ENCODE measurements at regions not wholly inside any gene's neighbourhood (a gene's known extent, or its start where the extent isn't known, plus 50 kb on each side); places are given as distances from the start of the nearest gene placed in this dataset.

DNA sequence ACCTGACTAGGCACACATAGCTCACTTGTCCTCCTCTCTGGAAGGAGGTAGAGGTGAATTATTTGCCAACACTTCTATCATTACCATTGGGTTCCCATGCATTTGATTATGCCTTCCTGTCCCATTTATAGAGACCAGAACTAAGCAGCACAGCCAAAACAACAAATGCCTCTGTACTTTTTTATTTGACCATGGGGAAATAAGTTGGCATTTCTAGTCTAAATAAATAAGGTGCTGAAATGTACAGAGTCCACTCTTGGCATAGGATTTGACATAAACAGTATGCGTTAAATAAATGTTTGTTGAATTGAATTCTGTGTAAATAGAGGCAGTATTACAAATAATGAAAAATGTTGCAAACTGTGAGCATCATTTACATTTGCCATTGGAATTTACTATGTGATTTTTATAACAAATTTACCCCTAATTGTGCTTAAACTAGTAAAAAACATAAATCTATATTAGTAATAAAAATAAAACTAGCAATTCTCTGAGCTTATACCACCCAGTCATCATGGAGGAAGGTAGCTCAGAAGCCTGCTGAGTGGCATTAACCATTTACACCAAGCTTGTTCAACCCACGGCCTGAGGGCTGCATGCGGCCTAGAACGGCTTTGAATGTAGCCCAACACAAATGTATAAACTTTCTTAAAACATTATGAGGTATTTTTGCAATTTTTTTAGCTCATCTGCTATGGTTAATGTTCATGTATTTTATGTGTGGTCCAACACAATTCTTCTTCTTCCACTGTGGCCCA is 367.8 kb downstream of the FIGN start:
- DNase-seq = no peak

DNA sequence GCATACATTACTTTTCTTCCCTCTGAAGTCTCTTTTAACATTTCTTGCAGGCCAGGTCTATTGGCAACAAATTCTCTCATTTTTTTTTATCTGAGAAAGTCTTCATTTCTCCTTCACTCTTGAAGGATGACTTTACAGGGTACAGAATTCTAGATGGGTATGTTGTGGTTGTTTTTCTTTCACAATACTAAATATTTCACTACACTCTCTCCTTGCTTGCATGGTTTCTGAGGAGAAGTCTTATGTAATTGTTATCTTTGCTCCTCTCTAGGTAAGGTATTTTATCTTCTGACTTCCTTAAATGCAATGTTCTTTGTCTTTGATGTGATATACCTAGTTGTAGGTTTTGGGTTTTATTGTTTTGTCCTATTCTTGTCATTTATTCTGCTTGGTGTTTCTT is 371.1 kb downstream of the FIGN start:
- DNase-seq = no peak

DNA sequence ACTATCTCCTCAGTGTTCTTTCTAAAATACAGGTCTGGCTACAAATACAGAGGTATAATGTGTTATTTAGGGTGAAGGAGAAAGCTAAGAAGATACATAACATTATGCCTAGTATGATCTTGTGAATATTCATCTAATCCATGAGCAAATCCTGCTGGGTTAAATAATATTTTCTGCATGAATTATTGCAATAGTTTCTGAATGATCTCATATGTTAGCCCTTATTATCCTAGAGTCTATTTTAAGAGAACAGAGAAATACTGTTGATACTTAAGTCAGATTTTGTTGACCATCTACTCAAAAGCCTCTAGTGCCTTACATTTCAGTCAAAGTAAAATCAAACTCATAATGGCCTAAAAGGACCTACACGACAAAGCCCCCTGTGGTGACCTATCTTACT is 382.3 kb downstream of the FIGN start:
- DNase-seq = no peak

DNA sequence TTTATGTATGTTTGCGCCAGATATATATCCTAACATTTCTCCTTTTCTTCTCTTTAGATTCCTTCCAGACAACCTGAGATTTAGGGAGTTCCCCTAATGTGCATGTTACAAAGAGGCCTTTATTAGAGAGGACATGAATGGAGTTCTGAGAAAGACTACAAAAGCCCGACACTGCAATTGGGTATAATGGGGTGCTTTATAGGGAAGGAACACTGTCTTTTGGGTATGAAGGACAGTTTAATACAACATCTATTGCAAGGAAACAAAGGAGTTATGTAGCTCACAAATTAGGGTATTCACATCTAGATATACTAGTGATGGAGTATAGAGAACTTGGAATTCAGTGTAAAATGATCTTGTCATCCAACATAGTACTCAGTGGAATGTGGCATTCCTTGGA is 383.8 kb downstream of the FIGN start:
- no peak for DNase-seq

DNA sequence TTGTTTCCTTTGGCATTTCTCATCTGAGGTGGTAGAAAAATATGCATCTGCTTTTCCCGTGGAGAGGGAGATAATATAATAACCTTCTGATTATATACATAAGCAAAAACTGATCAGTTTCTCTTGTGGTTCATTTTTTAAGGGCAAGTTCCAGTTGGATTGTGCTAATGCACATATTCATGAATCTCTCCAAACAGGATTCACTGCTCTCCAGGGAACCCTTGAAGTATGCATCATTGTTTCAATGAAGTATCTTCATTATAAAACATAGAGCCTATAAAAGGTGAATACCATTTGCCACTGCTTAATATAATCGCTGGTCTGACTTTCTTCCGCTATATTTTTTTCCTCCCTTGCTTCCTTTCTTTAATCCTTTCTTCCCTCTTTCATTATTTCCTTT is 384.7 kb downstream of the FIGN start:
- DNase-seq = no peak

DNA sequence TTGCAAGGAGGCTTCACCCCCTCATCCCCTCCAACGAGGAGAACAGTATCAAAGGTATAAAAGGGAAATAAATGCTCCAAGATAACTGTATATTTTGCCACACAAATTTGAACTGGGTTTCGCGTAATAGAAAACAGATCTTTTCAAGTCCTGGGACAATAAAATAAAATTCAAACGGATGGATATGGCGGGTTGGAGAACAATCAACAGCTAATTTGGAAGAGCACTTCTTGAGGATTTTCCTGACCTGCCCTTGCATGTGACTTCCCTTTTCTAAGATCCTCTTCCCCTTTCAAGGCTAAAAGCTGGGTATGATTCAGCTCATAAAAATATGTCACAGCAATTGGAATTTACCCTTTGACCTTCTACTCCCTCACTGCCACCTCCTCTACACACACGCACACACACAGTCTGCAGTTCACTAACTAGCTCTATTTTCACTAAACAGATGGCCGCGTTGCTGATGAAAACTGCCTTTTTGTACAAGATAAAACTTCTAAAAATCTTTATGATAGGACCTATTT is 386.9 kb downstream of the FIGN start:
- no peak for DNase-seq

DNA sequence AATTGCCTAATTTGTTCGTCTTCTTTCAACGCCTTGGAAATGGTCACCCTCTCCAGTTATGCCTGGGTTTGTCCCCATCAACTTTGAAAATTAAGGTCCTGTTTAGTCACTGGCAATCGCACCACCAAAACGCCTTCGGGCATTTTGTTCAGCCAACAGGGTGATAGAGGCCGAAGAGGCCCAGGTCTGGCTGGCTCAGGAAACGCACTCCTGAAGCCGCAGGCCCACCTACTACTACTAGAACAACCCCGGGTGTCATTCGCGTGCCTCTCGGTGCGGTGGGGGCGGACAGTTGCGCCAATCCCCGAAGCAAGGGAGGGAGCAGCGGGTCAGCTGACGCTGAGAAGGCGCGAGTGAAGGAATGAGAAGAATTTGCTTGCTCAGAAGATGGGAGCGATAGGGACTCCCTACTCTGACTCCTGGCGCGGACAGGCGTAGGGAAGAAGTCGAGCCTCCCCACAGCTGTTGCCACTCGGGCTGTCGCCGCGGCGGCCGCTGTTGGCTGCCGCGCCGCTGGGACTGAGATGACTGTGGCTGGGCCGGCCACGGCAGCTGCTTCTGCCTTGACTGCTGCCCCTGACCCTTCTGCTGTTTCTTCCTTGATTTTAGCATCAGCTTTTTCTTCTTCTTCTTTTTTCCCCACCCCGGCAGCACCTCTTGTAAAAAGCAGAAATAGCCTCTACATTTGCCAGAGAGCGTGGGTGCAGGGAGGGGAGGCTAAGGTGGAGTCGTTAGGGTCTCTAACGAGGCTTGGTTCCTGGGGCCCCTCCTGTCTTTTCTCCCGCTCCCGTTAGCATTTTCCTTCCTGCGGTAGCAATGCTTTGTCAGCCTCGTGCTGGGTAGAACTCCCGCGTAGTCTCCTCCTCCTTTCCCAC is 387.6 kb downstream of the FIGN start:
- no peak for DNase-seq

DNA sequence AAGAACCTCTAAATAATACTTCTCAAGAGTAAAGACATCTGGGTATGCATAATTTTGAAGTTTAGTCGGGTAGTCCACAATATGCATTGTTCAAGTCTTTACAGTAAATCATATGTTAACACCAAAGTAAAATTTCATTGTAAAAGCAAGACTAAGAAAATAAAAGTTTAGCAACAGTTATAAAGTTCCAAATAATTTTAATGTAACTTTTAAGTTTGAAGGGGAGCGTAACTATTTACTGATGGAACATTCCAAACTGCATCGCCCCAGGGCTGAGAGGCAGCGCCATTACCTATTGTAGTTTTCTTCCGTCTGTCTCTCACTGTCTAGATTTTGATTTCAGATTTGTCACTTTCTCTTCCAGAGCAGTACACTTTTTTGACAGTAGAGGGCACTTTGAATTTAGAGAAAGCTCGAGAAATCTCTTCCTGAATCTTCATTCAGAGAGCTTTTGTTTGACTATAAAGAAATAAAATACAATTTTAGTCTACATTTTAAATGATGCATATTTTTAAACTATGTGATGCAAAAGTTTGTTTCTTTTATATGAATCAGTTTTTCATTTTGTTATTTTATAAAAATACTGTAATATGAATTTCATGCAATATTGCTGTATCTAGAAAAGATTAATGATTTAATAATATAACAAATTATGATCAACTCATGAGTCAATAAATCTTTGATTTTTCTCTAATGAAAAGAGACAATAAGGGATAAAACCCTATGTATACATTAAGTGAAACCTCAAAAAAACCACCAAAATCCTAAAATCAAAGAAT is 389.8 kb downstream of the FIGN start:
- DNase-seq = peak; percentile 76

DNA sequence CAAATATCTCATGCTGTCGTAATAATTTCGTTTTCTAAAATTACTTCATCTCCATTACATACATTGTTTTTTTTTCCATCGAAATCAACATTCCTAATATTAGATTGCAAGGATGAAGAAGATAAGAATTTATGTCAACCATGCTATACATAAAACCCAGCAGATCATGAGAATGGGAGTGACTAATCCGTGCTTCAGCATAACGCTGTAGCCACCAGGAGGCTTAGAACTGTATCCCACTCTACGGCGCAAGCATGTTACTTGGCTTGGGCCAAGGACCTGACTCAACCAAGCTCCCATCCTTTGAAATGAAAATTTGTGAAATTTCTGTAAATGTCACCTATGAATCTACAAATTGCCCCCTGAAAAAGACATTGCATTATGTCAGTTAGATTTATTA is 392.5 kb downstream of the FIGN start:
- no peak for DNase-seq

DNA sequence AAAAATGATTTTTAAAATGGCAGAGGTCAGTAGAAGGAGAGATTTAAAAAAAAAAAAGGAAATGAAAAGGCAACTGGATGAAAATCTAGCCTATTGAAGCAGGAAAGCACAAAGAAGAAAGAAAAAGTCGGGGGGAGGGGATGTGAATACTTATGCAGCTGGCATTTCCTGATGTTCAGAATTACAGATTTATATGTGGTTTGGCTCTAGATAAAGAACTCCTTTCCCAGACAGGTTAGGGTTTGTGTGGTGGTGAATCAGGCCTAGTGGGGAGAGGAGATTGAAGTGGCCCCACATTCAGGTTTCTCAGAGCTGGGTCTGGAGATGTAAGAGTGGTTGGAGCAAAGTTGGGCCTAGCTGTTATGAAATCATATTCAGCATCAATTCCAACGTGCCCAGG is 394.4 kb downstream of the FIGN start:
- no peak for DNase-seq

DNA sequence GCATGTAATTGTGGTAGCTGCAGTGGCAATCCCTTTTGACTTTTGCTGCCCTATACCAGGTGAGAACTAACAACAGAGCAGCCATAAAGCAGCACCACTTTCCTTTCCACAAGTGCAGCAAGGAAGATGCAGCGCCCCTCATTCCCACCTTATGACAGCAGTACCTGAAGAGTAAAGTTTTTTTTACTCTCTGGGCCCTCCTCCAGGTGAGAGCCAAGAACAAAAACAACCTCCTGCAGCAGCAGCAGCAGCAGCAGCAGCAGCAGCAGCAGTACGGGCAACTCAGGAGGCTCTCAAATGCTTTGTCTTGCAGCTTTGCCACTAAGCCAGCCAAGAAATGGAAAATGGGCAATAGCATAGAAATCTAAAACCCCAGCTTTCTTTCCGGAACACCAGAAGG is 397.5 kb downstream of the FIGN start:
- DNase-seq = no peak

DNA sequence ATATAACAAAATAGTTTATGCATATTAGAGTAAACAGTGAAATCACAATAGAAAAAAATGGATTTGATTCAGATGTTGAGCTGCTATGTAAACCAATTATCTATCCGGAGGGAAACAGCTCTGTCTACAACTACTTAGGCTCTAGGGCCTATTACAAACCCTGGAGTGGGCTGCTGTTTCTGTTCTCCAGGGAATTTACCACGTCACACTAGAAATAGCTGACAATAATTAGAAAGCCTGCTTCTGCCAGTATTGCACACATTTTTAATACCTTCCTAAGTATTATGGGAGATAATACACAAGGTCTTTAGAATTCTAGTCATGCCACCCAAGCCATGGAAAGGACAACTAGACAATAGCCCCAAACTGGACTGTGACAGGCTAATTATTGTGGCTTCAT is 411.1 kb downstream of the FIGN start:
- peak; percentile 39 for DNase-seq

DNA sequence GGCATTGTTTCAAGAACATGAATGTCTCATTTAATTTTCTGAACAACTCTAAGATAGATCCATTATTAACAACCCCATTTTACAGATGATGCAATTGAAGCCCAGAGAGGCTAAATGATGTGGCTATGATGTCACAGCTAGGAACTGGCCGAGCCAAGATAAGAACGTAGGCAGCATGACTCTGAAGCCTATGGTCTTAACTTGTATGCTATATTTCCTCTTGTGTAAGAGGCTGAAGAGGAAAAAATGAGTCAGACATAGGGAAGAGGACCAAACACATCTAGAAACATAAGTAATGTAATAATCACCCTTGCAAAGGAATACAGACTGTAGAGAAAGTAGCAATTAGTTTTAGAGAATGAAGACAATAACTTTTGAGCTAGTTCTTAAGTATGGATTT is 416.8 kb downstream of the FIGN start:
- DNase-seq = no peak

DNA sequence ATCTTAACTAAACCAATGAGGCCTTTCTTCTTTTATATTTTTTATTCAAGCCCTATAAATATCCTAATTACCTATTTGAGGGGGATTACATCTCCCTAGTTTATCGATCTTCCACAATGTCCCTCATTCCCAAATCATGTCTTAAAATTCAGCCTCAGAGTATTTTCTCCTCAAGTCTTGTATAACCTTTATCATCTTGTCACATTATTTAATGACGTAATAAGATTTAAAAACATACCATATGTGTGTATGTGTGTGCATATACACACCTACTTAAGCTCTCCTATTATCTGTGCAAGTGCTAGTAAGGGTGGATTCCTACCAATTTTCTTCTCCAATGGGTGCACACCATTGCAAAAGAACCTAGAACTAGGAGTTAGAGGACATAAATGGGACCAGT is 421.1 kb downstream of the FIGN start:
- DNase-seq = no peak

DNA sequence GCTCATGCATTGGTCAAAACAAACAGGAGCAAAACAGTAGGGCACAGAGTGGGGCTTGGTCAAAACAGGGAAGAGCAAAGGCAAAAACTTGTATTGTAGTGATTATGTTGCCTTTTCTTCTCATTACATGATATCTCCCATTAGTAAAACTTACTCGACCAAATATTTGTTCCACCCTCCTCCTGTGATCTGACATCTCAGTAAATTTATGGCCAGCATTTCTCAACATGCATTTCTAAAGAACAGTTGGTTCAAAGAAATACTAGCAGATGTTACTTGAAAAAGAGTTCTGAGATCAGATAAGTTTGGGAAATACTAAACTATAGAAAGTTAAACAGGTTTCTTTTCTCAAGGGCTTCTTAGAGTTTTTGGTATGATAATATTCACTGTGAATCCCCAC is 423.1 kb downstream of the FIGN start:
- DNase-seq = no peak

DNA sequence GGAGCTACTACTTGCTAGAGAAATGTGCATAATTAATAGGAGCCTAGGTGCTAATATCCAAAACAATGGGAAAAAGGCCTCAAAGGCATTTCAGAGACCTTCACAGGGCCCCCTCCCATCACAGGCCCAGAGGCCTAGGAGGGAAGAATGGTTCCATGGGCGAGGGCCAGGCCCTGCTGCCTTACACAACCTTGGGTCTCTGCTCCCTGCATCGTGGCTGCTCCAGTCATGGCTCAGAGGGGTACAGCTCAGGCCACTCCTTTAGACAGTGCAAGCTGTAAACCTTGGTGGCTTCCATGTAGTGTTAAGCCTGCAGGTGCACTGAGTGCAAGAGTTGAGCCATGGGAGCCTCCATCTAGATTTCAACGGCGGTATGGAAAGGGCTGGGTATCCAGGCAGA is 429.2 kb downstream of the FIGN start:
- no peak for DNase-seq

DNA sequence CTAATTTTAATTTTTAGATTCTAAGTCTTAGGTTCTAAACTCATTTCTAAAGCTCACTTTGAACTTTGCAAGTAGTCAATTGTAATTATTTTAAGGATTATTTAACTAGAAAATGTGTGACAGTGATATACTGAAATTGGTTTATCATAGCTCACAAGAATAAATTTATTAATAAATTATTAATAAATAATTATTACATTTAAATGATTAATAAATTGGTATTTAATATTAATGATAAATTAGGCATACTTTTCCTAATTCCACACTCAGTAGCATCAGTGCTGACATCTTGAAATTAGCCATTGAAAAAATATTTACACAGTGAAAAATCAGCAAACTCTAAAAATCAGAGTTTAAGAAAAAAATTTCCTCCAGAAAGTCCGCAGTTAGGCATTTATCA is 433.7 kb downstream of the FIGN start:
- no peak for DNase-seq

DNA sequence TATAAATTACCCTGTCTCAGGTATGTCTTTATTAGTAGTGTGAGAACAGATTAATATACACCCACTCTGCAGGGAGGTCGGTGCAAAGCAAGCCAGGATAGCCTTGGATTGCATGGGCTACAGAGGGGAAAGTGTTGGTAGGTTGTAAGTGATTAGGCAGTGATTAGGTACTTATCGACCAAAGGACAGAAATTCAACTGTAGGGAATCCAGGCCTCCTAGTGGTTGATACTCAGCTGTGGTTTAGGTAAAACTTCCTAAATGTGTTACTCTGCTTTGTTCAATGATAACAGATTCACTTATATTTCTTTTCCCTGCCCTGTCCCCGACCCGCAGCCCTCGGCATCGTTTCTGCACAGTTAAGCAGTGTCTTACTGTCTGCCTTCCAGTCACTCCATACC is 444.0 kb downstream of the FIGN start:
- no peak for DNase-seq

DNA sequence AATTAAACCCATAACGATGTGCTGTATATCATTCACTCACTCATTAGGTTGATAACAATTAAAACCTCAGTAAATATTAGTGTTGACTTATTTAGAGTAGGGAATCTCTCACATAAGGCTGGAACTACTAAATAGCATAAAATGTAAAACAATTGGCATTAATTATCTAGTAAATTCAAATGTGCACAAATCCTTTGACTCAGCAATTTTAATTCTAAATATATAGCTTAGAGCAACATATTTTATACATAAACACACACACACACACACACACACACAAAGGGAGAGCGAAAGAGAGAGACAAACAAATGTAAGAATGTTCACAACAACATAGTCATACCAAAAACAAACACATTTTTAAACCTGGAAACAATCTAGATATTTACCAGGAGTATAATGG is 443.1 kb upstream of the KCNH7 start:
- no peak for DNase-seq

DNA sequence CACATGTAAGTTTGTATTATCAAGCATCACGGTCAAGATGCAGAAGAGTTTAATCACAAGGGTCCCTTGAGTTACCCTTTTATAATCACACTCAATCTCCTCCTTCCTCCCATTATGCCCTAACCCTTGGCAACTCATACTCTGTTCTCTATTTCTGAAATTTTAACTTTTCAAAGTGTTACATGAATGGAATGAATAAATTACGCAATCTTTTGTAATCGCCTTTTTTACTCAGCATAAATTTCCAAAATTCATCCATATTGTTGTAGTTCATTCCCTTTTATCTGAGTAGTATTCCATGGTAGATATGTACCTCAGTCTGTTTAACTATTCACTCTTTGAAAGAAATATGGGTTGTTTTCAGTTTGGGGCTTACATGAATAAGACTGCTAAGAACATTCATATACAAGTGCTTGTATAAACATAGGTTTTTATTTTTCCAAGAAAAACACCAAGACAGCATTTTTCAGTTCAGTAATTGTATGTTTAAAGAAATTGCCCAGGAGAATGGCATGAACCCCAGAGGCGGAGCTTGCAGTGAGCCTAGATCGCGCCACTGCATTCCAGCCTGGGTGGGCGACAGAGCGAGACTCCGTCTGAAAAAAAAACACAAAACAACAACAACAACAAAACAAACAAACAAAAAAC is 430.9 kb upstream of the KCNH7 start:
- no peak for DNase-seq

DNA sequence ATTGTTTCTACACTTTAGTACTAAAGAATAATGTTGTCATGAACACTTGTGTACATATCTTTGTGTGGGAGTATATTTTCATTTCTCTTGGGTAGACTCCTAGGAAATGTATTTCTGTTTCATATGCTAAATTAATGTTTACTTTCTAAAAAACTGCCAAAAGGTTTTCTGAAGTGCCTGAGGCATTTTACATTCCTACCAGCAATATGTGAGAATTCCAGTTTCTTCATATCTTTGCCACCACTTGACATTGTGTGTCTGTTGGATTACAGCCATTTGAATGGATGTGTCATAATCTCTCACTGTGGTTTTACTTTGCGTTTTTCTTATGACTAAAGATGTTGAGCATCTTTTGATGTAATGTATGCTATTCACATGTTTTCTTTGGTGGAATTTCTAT is 428.2 kb upstream of the KCNH7 start:
- no peak for DNase-seq

DNA sequence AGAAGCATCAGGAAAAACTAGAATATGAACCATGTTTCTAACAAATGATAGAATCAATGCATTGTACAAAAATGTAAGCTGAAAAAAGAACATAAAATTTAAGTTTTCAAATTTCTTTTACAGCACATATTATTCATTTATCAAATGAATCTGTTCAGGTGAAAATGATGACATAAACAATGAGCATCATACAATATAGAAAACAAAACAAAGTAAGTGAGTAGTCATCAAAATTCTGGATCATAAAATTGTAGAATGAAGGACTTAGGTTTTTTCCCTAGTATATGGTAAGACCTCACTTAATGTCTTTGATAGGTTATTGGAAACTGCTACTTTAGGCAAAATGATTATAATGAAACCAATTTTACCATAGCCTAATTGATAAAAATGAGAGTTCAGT is 427.0 kb upstream of the KCNH7 start:
- no peak for DNase-seq

DNA sequence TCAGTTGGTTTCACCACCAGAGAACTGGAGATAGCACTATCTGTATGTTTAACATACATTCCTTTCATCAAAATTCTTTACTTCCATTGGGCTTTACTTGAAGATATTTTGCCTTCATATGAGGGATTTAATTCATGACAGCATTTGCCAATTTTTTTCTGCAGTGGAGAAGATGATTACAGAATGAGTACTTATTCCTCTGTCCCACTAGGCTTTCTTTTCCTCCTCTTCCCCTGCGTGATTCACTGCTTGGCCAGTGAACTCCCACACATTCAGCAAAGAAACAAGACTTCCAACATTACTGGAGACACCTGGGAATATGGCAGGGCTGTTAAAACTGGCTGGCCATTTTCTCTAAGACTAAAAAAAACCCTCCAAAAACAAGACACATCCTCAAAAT is 425.8 kb upstream of the KCNH7 start:
- DNase-seq = no peak

All from NCI-H345 (cell line).